Endothelial cell of umbilical vein (primary cell): ENCODE measurements at regions not wholly inside any gene's neighbourhood (a gene's known extent, or its start where the extent isn't known, plus 50 kb on each side); places are given as distances from the start of the nearest gene placed in this dataset.

ENCODE experiments used
- BruUV-seq: library from RNA; stranded (reverse); fragments of 400-500 nt; replicated peaks from 2 replicates; lab custom pipeline; 2021; lab: Mats Ljungman, UMichigan
- CTCF ChIA-PET: fragments of 300-600, 350-600 bp; sonication (Branson Sonifier 250); formaldehyde crosslinking; loops from one replicate; lab custom pipeline; 2021; ENCODE audit warnings: antibody characterized with exemption, inconsistent platforms; lab: Charles Lee
- POLR2A ChIA-PET: fragments of 300-600, 350-600 bp; sonication (Branson Sonifier 250); formaldehyde crosslinking; loops from one replicate; lab custom pipeline; 2021; ENCODE audit warnings: antibody characterized with exemption, inconsistent platforms; lab: Charles Lee
- DNase-seq: peaks from one replicate; pipeline ENCODE4 v3.0.0-alpha.2; 2011; ENCODE audit warnings: low read depth, low spot score
- FAIRE-seq: peaks from 2 replicates; lab custom pipeline; 2011; peaks lifted over from hg19 to GRCh38; lab: Jason Lieb, UNC
- H2AFZ ChIP-seq: 2 replicates; pipeline ENCODE4 v1.6.0; 2012; ENCODE audit warnings: low read depth, low read length, control low read depth, inconsistent platforms
- H3K27ac ChIP-seq: 2 replicates; pipeline ENCODE4 v1.5.1; 2011; ENCODE audit warnings: low read depth, mild to moderate bottlenecking, control low read depth, low read length, moderate library complexity; ENCODE audit not compliant: insufficient read depth
- H3K27me3 ChIP-seq, 2 experiments: 2 replicates each; pipeline versions ENCODE4 v1.6.0 to v1.6.1; 2011; ENCODE audit warnings: low read length in 2 of 2, mixed read lengths in 1 of 2; ENCODE audit not compliant: control insufficient read depth in 2 of 2, insufficient read depth in 2 of 2
- H3K36me3 ChIP-seq, 2 experiments: 2 replicates in 1 of 2; 3 replicates in 1 of 2; pipeline ENCODE4 v1.5.1; 2011; ENCODE audit warnings: low read length in 2 of 2, mild to moderate bottlenecking in 1 of 2, moderate library complexity in 1 of 2; ENCODE audit not compliant: control insufficient read depth in 2 of 2, insufficient read depth in 2 of 2; ENCODE audit errors: extremely low read depth in 1 of 2
- H3K4me1 ChIP-seq: 3 replicates; pipeline ENCODE4 v1.5.1; 2011; ENCODE audit warnings: mild to moderate bottlenecking, low read length; ENCODE audit not compliant: control insufficient read depth, insufficient read depth; ENCODE audit errors: extremely low read depth
- H3K4me2 ChIP-seq: 2 replicates; pipeline ENCODE4 v1.6.1; 2011; ENCODE audit warnings: low read length, control low read depth, mixed read lengths; ENCODE audit not compliant: insufficient read depth
- H3K4me3 ChIP-seq, 3 experiments: fragments of 200-600 bp in 1 of 3; sonication (generic), shearing (Covaris generic) in 1 of 3; replicated peaks in 1 of 3; 2 replicates each; pipeline ENCODE4 v1.5.1; 2011 to 2016; ENCODE audit warnings: control low read depth in 3 of 3, low read length in 3 of 3, mild to moderate bottlenecking in 2 of 3, inconsistent platforms in 1 of 3, low read depth in 1 of 3, moderate library complexity in 1 of 3; ENCODE audit not compliant: insufficient read depth in 1 of 3
- H3K79me2 ChIP-seq: 2 replicates; pipeline ENCODE4 v1.6.0; 2012; ENCODE audit warnings: low read length, inconsistent platforms; ENCODE audit not compliant: control insufficient read depth, insufficient read depth
- H3K9ac ChIP-seq: replicated peaks from 2 replicates; pipeline ENCODE3; 2011; ENCODE audit warnings: low read length, control low read depth; ENCODE audit not compliant: insufficient read depth; ENCODE audit errors: extremely low read depth
- H3K9me1 ChIP-seq: replicated peaks from 3 replicates; pipeline ENCODE4 v1.6.0; 2011; ENCODE audit warnings: mild to moderate bottlenecking, low read length; ENCODE audit not compliant: control insufficient read depth, insufficient read depth; ENCODE audit errors: extremely low read depth
- H3K9me3 ChIP-seq: replicated peaks from 2 replicates; pipeline ENCODE4 v1.5.1; 2012; ENCODE audit warnings: low read length, inconsistent platforms; ENCODE audit not compliant: control insufficient read depth, insufficient read depth
- H4K20me1 ChIP-seq: replicated peaks from 2 replicates; pipeline ENCODE3; 2011; ENCODE audit warnings: mild to moderate bottlenecking, low read length; ENCODE audit not compliant: control insufficient read depth, insufficient read depth; ENCODE audit errors: extremely low read depth
- FOS ChIP-seq: IDR thresholded peaks from 2 replicates; pipeline ENCODE4 v1.6.1; 2011; ENCODE audit warnings: mild to moderate bottlenecking, low read length, moderate library complexity, borderline replicate concordance; ENCODE audit not compliant: insufficient read depth
- MYC ChIP-seq: IDR thresholded peaks from one replicate; pipeline ENCODE4 v1.6.1; 2011; ENCODE audit warnings: mild to moderate bottlenecking, low read depth, low read length
- POLR2A ChIP-seq: IDR thresholded peaks from 2 replicates; pipeline ENCODE4 v1.6.1; 2012; ENCODE audit warnings: low read depth, mild to moderate bottlenecking, control low read depth, low read length
- POLR2AphosphoS5 ChIP-seq: IDR thresholded peaks from 2 replicates; pipeline ENCODE4 v1.6.1; 2012; ENCODE audit warnings: low read depth, mild to moderate bottlenecking, control low read depth, low read length, moderate library complexity; ENCODE audit not compliant: insufficient read depth
- dilution Hi-C: fragments of 300-500 bp; cut with MboI; formaldehyde crosslinking; loops from one replicate; pipeline ENCODE4 v1.15.0; 2019; ENCODE audit warnings: low sequenced_read_pairs; ENCODE audit not compliant: extremely low pct_ligation_motif_present
- intact Hi-C: fragments of 100-400 bp; cut with micrococcal nuclease; formaldehyde crosslinking; loops from one replicate; pipeline ENCODE4 v1.10.0; 2022
- TF ChIP-seq, protein P1 (sequence below): IDR thresholded peaks from 2 replicates; pipeline ENCODE4 v1.6.1; 2011; ENCODE audit not compliant: insufficient read depth, insufficient read length
- TF ChIP-seq, protein P2 (sequence below), 2 donors: IDR thresholded peaks; 1 replicate in 1 of 2; 2 replicates in 1 of 2; pipeline ENCODE4 v1.5.1; 2011; ENCODE audit warnings: low read length in 2 of 2, mild to moderate bottlenecking in 2 of 2, moderate library complexity in 2 of 2, control low read depth in 1 of 2, inconsistent platforms in 1 of 2, low read depth in 1 of 2; ENCODE audit not compliant: insufficient read depth in 1 of 2; ENCODE audit errors: extremely low read depth in 1 of 2

DNA sequence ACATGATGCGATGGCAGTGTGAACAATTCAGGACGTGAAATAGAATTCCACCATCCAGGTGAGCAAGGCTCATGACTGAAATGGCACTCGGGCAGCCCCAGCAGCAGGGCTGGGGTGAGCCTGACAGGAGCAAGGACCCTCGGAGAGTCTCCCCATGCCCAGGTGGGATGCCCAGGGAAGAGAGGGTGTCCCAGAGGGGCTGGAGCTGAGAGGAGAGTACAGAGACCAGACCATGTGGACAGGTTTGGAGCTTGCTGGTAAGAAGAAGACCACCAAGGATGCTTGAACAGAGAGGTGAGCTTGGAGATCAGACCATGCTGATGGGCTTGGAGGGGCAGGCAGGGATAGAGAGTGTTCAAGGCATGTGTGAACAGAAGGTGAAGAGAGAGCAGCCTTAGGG lies 83.3 kb downstream of the RAMP3 start:
- Histone ChIP-seq H3K9me1 (no peaks in the 10 kb centered on the region), H4K20me1 (no peaks in the 10 kb centered on the region), H3K4me3 (no peak overlapping the region), H3K27ac (no peak overlapping the region), H3K4me1 (peaks cover 16% of the 10 kb centered on the region), H3K9me3 (no peaks in the 10 kb centered on the region), H3K9ac (no peak overlapping the region), H3K4me2 (peak overlapping the region; percentile 72), H3K36me3 (no peaks in the 10 kb centered on the region), H2AFZ (peak overlapping the region; percentile 34), H3K79me2 (no peaks in the 10 kb centered on the region), H3K27me3 (peaks cover 0 to 1% of the 10 kb centered on the region in 2 experiments)
- TF ChIP-seq, protein P1, sequence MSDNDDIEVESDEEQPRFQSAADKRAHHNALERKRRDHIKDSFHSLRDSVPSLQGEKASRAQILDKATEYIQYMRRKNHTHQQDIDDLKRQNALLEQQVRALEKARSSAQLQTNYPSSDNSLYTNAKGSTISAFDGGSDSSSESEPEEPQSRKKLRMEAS: no peak
- TF ChIP-seq FOS (no peak), POLR2AphosphoS5 (no peak), MYC (no peak), POLR2A (no peak)
- TF ChIP-seq, protein P2, sequence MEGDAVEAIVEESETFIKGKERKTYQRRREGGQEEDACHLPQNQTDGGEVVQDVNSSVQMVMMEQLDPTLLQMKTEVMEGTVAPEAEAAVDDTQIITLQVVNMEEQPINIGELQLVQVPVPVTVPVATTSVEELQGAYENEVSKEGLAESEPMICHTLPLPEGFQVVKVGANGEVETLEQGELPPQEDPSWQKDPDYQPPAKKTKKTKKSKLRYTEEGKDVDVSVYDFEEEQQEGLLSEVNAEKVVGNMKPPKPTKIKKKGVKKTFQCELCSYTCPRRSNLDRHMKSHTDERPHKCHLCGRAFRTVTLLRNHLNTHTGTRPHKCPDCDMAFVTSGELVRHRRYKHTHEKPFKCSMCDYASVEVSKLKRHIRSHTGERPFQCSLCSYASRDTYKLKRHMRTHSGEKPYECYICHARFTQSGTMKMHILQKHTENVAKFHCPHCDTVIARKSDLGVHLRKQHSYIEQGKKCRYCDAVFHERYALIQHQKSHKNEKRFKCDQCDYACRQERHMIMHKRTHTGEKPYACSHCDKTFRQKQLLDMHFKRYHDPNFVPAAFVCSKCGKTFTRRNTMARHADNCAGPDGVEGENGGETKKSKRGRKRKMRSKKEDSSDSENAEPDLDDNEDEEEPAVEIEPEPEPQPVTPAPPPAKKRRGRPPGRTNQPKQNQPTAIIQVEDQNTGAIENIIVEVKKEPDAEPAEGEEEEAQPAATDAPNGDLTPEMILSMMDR (IDR thresholded peaks at IDR 0.05; ENCODE audit: extremely low read depth in 1 of 2, insufficient read depth in 1 of 2, low read depth in 1 of 2, low read length in 2 of 2): no peak
- no TSS peak for BruUV-seq
- ChIA-PET CTCF (interaction anchor here (1.3 to 2.6 kb wide), 2 partner anchors 19 to 23 kb away, joined by 4 to 12 read pairs; no protein-coding TSS in a partner anchor), POLR2A (no interaction called here)
- dilution Hi-C loops (no loop called here), intact Hi-C loops (no loop called here)
- no peak for FAIRE-seq
- no peak for DNase-seq
